ENCODE measurements at regions not wholly inside any gene's neighbourhood (a gene's known extent, or its start where the extent isn't known, plus 50 kb on each side); places are given as distances from the start of the nearest gene placed in this dataset.

GRCh38 chr4:167492007-167492406 lies 257.7 kb upstream of the SPOCK3 start:
- H3K18ac ChIP-seq (ENCODE audit: low read length) = no peak overlapping the region
- H3K36me3 ChIP-seq (ENCODE audit: control insufficient read depth, insufficient read depth, low read length) = no peaks in the 10 kb centered on the region
- H4K8ac ChIP-seq (ENCODE audit: low read depth, low read length) = no peak overlapping the region
- peak; percentile 7 for DNase-seq
- no peak overlapping the region for H2AK5ac ChIP-seq (ENCODE audit: low read length)
- H3K4me3 ChIP-seq (ENCODE audit: low read length) = no peak overlapping the region
- H3K9ac ChIP-seq (ENCODE audit: low read length) = no peak overlapping the region
- H3K56ac ChIP-seq (ENCODE audit: low read length) = no peak overlapping the region
- WGBS (ENCODE audit: extremely low coverage, insufficient coverage, low lambda C conversion rate) = no CpG with 5 or more reads among the region's 1 CpG
- H3K79me2 ChIP-seq (ENCODE audit: control insufficient read depth, insufficient read depth, low read length) = no peaks in the 10 kb centered on the region
- H3K23ac ChIP-seq (ENCODE audit: low read length) = no peak overlapping the region
- no peak overlapping the region for H2BK15ac ChIP-seq (replicated peaks; ENCODE audit: low read depth)
- H3K4me1 ChIP-seq (ENCODE audit: control insufficient read depth, low read depth, low read length) = no peaks in the 10 kb centered on the region
- no peaks in the 10 kb centered on the region for H3K79me1 ChIP-seq (ENCODE audit: low read length)
- H2BK5ac ChIP-seq (ENCODE audit: low read length) = no peak overlapping the region
- no peak overlapping the region for H2BK120ac ChIP-seq (ENCODE audit: low read depth, low read length)
- H4K5ac ChIP-seq (ENCODE audit: low read length) = no peak overlapping the region
- no peak overlapping the region for H3K4me2 ChIP-seq (ENCODE audit: low read length)
- no peaks in the 10 kb centered on the region for H3K27me3 ChIP-seq (ENCODE audit: insufficient read depth, low read length, poor library complexity)
- H3K27ac ChIP-seq (ENCODE audit: low read depth, low read length) = no peak overlapping the region
- H3K4ac ChIP-seq (ENCODE audit: low read depth, low read length) = no peak overlapping the region

- no peaks in the 10 kb centered on the region for H3K79me1 ChIP-seq (ENCODE audit: low read length)
- H3K36me3 ChIP-seq (ENCODE audit: control insufficient read depth, insufficient read depth, low read length) = no peaks in the 10 kb centered on the region
- no peak overlapping the region for H2BK120ac ChIP-seq (ENCODE audit: low read depth, low read length)
- no peak overlapping the region for H2BK5ac ChIP-seq (ENCODE audit: low read length)
- no peaks in the 10 kb centered on the region for H3K27me3 ChIP-seq (ENCODE audit: insufficient read depth, low read length, poor library complexity)
- no peak overlapping the region for H2AK5ac ChIP-seq (ENCODE audit: low read length)
- no peak overlapping the region for H3K4ac ChIP-seq (ENCODE audit: low read depth, low read length)
- no peak overlapping the region for H2BK15ac ChIP-seq (replicated peaks; ENCODE audit: low read depth)
- H3K18ac ChIP-seq (ENCODE audit: low read length) = no peak overlapping the region
- no peak overlapping the region for H4K8ac ChIP-seq (ENCODE audit: low read depth, low read length)
- WGBS (ENCODE audit: extremely low coverage, insufficient coverage, low lambda C conversion rate) = no CpG with 5 or more reads among the region's 2 CpGs
- H3K4me2 ChIP-seq (ENCODE audit: low read length) = no peak overlapping the region
- H3K23ac ChIP-seq (ENCODE audit: low read length) = no peak overlapping the region
- no peaks in the 10 kb centered on the region for H3K79me2 ChIP-seq (ENCODE audit: control insufficient read depth, insufficient read depth, low read length)
- H3K9ac ChIP-seq (ENCODE audit: low read length) = no peak overlapping the region
- no peak overlapping the region for H3K4me3 ChIP-seq (ENCODE audit: low read length)
- H3K27ac ChIP-seq (ENCODE audit: low read depth, low read length) = no peak overlapping the region
- H3K4me1 ChIP-seq (ENCODE audit: control insufficient read depth, low read depth, low read length) = no peaks in the 10 kb centered on the region
- H3K56ac ChIP-seq (ENCODE audit: low read length) = no peak overlapping the region
- H4K5ac ChIP-seq (ENCODE audit: low read length) = no peak overlapping the region
- DNase-seq = no peak
Observed at GRCh38 chr4:167509551-167509950, 275.3 kb upstream of the SPOCK3 start.

GRCh38 chr4:167524091-167524490 lies 289.8 kb upstream of the SPOCK3 start:
- Histone ChIP-seq H3K4ac (ENCODE audit: low read depth, low read length) (no peak overlapping the region), H4K8ac (ENCODE audit: low read depth, low read length) (no peak overlapping the region), H2BK15ac (replicated peaks; ENCODE audit: low read depth) (no peak overlapping the region), H3K79me1 (ENCODE audit: low read length) (no peaks in the 10 kb centered on the region), H3K18ac (ENCODE audit: low read length) (no peak overlapping the region), H3K56ac (ENCODE audit: low read length) (no peak overlapping the region), H3K27ac (ENCODE audit: low read depth, low read length) (no peak overlapping the region), H3K4me3 (ENCODE audit: low read length) (no peak overlapping the region), H3K79me2 (ENCODE audit: control insufficient read depth, insufficient read depth, low read length) (no peaks in the 10 kb centered on the region), H4K5ac (ENCODE audit: low read length) (no peak overlapping the region), H3K27me3 (ENCODE audit: insufficient read depth, low read length, poor library complexity) (no peaks in the 10 kb centered on the region), H2BK5ac (ENCODE audit: low read length) (no peak overlapping the region), H3K4me2 (ENCODE audit: low read length) (no peak overlapping the region), H3K9ac (ENCODE audit: low read length) (no peak overlapping the region), H3K23ac (ENCODE audit: low read length) (no peak overlapping the region), H2AK5ac (ENCODE audit: low read length) (no peak overlapping the region), H3K36me3 (ENCODE audit: control insufficient read depth, insufficient read depth, low read length) (no peaks in the 10 kb centered on the region), H3K4me1 (ENCODE audit: control insufficient read depth, low read depth, low read length) (no peaks in the 10 kb centered on the region), H2BK120ac (ENCODE audit: low read depth, low read length) (no peak overlapping the region)
- no CpG with 5 or more reads among the region's 2 CpGs for WGBS (ENCODE audit: extremely low coverage, insufficient coverage, low lambda C conversion rate)
- DNase-seq = no peak

- Histone ChIP-seq H2BK5ac (ENCODE audit: low read length) (no peak overlapping the region), H3K79me1 (ENCODE audit: low read length) (no peaks in the 10 kb centered on the region), H3K18ac (ENCODE audit: low read length) (no peak overlapping the region), H3K4me1 (ENCODE audit: control insufficient read depth, low read depth, low read length) (no peaks in the 10 kb centered on the region), H3K27me3 (ENCODE audit: insufficient read depth, low read length, poor library complexity) (no peaks in the 10 kb centered on the region), H4K8ac (ENCODE audit: low read depth, low read length) (no peak overlapping the region), H3K23ac (ENCODE audit: low read length) (no peak overlapping the region), H3K79me2 (ENCODE audit: control insufficient read depth, insufficient read depth, low read length) (no peaks in the 10 kb centered on the region), H4K5ac (ENCODE audit: low read length) (no peak overlapping the region), H3K4me3 (ENCODE audit: low read length) (no peak overlapping the region), H3K4ac (ENCODE audit: low read depth, low read length) (no peak overlapping the region), H3K27ac (ENCODE audit: low read depth, low read length) (no peak overlapping the region), H3K36me3 (ENCODE audit: control insufficient read depth, insufficient read depth, low read length) (no peaks in the 10 kb centered on the region), H2BK15ac (replicated peaks; ENCODE audit: low read depth) (no peak overlapping the region), H3K9ac (ENCODE audit: low read length) (no peak overlapping the region), H3K4me2 (ENCODE audit: low read length) (no peak overlapping the region), H3K56ac (ENCODE audit: low read length) (no peak overlapping the region), H2BK120ac (ENCODE audit: low read depth, low read length) (no peak overlapping the region), H2AK5ac (ENCODE audit: low read length) (no peak overlapping the region)
- no CpG with 5 or more reads among the region's 1 CpG for WGBS (ENCODE audit: extremely low coverage, insufficient coverage, low lambda C conversion rate)
- no peak for DNase-seq
Observed at GRCh38 chr4:167537761-167538160, 303.5 kb upstream of the SPOCK3 start.

GRCh38 chr4:167541286-167541685 lies 307.0 kb upstream of the SPOCK3 start:
- H3K4me1 ChIP-seq (ENCODE audit: control insufficient read depth, low read depth, low read length) = no peaks in the 10 kb centered on the region
- no peak overlapping the region for H3K4me3 ChIP-seq (ENCODE audit: low read length)
- no peak overlapping the region for H4K8ac ChIP-seq (ENCODE audit: low read depth, low read length)
- H3K4me2 ChIP-seq (ENCODE audit: low read length) = no peak overlapping the region
- no peak overlapping the region for H3K9ac ChIP-seq (ENCODE audit: low read length)
- whole genome bisulfite sequencing (ENCODE audit: extremely low coverage, insufficient coverage, low lambda C conversion rate) = no CpG with 5 or more reads among the region's 3 CpGs
- no peak overlapping the region for H3K23ac ChIP-seq (ENCODE audit: low read length)
- DNase-seq = no peak
- no peaks in the 10 kb centered on the region for H3K36me3 ChIP-seq (ENCODE audit: control insufficient read depth, insufficient read depth, low read length)
- H2BK5ac ChIP-seq (ENCODE audit: low read length) = no peak overlapping the region
- H3K79me1 ChIP-seq (ENCODE audit: low read length) = no peaks in the 10 kb centered on the region
- H3K27me3 ChIP-seq (ENCODE audit: insufficient read depth, low read length, poor library complexity) = no peaks in the 10 kb centered on the region
- H4K5ac ChIP-seq (ENCODE audit: low read length) = no peak overlapping the region
- H3K27ac ChIP-seq (ENCODE audit: low read depth, low read length) = no peak overlapping the region
- no peak overlapping the region for H2BK15ac ChIP-seq (replicated peaks; ENCODE audit: low read depth)
- no peak overlapping the region for H2AK5ac ChIP-seq (ENCODE audit: low read length)
- H3K4ac ChIP-seq (ENCODE audit: low read depth, low read length) = no peak overlapping the region
- H3K18ac ChIP-seq (ENCODE audit: low read length) = no peak overlapping the region
- no peak overlapping the region for H2BK120ac ChIP-seq (ENCODE audit: low read depth, low read length)
- H3K79me2 ChIP-seq (ENCODE audit: control insufficient read depth, insufficient read depth, low read length) = no peaks in the 10 kb centered on the region
- no peak overlapping the region for H3K56ac ChIP-seq (ENCODE audit: low read length)

- Histone ChIP-seq H2AK5ac (ENCODE audit: low read length) (no peak overlapping the region), H3K18ac (ENCODE audit: low read length) (no peak overlapping the region), H3K4me1 (ENCODE audit: control insufficient read depth, low read depth, low read length) (no peaks in the 10 kb centered on the region), H3K9ac (ENCODE audit: low read length) (no peak overlapping the region), H3K56ac (ENCODE audit: low read length) (no peak overlapping the region), H3K79me2 (ENCODE audit: control insufficient read depth, insufficient read depth, low read length) (no peaks in the 10 kb centered on the region), H3K4me2 (ENCODE audit: low read length) (no peak overlapping the region), H2BK5ac (ENCODE audit: low read length) (no peak overlapping the region), H3K23ac (ENCODE audit: low read length) (no peak overlapping the region), H4K8ac (ENCODE audit: low read depth, low read length) (no peak overlapping the region), H3K4ac (ENCODE audit: low read depth, low read length) (no peak overlapping the region), H4K5ac (ENCODE audit: low read length) (no peak overlapping the region), H2BK120ac (ENCODE audit: low read depth, low read length) (no peak overlapping the region), H3K36me3 (ENCODE audit: control insufficient read depth, insufficient read depth, low read length) (no peaks in the 10 kb centered on the region), H3K4me3 (ENCODE audit: low read length) (no peak overlapping the region), H3K27me3 (ENCODE audit: insufficient read depth, low read length, poor library complexity) (no peaks in the 10 kb centered on the region), H2BK15ac (replicated peaks; ENCODE audit: low read depth) (no peak overlapping the region), H3K79me1 (ENCODE audit: low read length) (no peaks in the 10 kb centered on the region), H3K27ac (ENCODE audit: low read depth, low read length) (no peak overlapping the region)
- WGBS (ENCODE audit: extremely low coverage, insufficient coverage, low lambda C conversion rate) = no CpG with 5 or more reads among the region's 1 CpG
- DNase-seq = no peak
Observed at GRCh38 chr4:167544391-167544790, 310.1 kb upstream of the SPOCK3 start.
